ENCODE measurements at regions not wholly inside any gene's neighbourhood (a gene's known extent, or its start where the extent isn't known, plus 50 kb on each side); places are given as distances from the start of the nearest gene placed in this dataset.

GRCh38 chr9:75826314-75826713, 64.2 kb upstream of the PCSK5 start:
- no peak for TF ChIP-seq CTCF (IDR thresholded peaks at IDR 0.05; ENCODE audit: low read depth, low read length)

GRCh38 chr9:75830303-75830702, 60.2 kb upstream of the PCSK5 start:
- no peak for TF ChIP-seq CTCF (IDR thresholded peaks at IDR 0.05; ENCODE audit: low read depth, low read length)
- no peak overlapping the region for H3K4me3 ChIP-seq (ENCODE audit: low read depth, low read length)

More at GRCh38 chr9:75826314-75826713, 64.2 kb upstream of the PCSK5 start:
- no peak overlapping the region for H3K4me3 ChIP-seq (ENCODE audit: low read depth, low read length)

GRCh38 chr9:75833778-75834177, 56.7 kb upstream of the PCSK5 start:
- TF ChIP-seq CTCF (IDR thresholded peaks at IDR 0.05; ENCODE audit: low read depth, low read length), result no peak
- H3K4me3 ChIP-seq (ENCODE audit: low read depth, low read length), result no peak overlapping the region

- no peak for TF ChIP-seq CTCF (IDR thresholded peaks at IDR 0.05; ENCODE audit: low read depth, low read length)
- no peak overlapping the region for H3K4me3 ChIP-seq (ENCODE audit: low read depth, low read length)
Observed at GRCh38 chr9:75834878-75835277, 55.6 kb upstream of the PCSK5 start.

All from WI38 (cell line).